HG03280 (cell line): ENCODE measurements at regions not wholly inside any gene's neighbourhood (a gene's known extent, or its start where the extent isn't known, plus 50 kb on each side); places are given as distances from the start of the nearest gene placed in this dataset.

ENCODE experiments used
- ATAC-seq: cut with Tn5 transposase; IDR thresholded peaks from one replicate; pipeline ENCODE4 v1.9.1; 2021; ENCODE audit warnings: mild to moderate bottlenecking, moderate library complexity; ENCODE audit not compliant: unreplicated experiment

DNA sequence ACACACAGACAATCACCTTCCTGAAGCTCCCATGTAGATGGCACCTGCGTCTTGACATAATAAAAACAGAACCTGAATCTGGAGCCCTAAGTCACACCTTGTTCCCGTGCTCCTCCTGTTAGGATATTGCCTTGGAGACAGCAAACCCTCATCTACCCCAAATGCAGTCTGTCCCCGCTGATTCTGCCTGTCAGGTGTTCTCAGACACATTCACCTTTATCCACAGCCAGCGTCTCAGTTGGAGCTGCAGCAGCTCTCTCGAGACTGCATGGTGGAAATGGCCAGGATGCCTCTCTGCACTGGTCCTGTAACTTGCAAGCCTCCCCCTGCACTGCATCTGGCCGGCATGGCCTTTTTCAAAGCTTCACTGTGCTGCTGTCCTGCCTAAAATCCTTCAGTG is 218.0 kb upstream of the ZNF32 start:
- ATAC-seq, result no peak

DNA sequence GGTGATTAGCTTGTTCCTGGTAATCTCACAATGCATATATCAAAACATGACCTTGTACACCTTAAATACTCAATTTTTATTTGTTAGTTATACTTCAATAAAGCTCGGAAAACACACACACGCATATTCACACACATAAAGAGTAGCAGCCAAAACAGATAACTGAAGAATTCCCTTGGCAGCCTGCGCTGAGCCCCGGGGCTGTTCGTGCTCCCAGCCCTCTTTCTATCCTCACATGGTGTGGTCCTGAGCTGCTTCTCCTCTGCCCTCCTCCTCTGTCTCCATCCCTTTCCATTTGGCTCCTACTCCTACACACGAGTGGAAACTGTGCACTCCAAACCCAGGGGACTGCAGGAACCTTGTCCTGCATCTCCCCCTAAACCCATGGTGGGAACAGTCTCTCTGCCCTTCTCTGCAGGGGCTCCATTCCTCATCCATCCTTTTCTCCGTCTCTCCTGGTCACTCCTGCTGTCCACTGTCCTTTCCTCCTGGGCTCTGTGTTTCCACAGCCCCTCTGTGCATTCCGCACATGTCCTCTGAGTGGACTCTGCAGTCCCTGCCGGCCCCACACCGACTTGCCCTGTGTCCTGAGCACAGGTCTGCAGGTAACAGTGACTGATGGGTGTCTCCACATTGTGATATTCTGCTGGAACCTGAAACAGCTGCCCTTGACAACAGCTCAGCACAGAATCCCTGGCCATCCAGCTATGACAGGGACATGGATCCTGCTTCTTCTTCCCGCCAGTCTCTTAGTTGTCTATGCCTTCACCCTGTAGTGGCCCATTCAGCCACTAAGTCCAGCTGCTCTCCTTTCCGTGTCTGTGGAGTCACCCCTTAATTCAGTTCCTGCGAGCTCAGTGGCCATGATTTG is 216.8 kb upstream of the ZNF32 start:
- no peak for ATAC-seq

DNA sequence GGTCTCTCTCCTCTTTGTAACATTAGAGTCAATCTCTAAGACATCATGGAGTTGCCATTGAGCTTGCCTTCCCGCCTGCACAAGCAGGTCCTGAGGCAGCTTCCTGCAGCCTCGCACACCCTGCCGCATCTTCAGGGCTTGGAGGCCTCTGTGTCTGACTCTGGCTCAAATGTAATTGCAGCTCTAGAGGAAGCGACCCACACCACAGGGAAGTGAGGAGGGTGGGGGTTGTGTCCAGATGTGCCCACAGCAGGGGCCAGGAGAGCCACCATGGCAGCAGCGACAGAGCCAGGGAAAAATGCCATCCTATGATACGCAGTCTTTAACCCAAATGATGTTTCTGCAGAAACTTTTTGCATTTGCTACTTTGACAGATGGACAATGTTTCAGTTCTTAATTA is 216.0 kb upstream of the ZNF32 start:
- ATAC-seq, result no peak

DNA sequence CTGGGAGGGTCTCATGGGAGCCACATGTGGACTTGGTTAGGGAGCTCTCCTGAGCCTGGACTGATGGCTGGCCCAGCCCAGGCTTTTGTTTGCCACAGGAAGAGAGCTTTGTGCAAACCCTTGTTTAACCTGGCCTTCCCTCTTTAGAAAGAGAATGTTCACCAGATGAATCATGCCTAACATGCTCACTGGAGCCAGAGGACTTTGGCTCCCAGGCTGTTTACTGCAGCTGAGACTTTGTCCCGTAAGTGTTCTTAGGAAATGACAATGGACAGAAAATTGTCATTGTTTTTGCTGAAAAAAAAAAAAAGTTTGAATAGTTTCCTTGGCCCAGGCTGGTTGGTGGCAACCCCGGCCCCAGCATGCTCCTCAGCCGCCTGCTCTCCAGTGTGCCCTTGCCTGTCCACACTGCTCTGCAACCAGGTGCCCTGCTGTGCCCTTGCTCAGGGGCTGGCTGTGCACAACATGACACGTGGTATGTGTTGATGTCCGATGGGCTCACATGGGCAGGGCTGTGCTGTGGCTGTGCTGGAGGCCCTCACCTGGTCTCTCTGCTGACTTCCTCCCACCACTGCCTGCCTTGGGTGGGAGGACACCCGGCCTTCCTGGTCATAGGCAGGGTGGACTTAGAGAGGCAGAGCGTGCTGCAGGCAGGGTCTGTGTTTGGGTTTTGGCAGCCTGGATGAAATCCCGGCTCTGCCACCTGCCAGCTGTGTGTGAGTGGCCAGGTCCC is 215.3 kb upstream of the ZNF32 start:
- ATAC-seq, result no peak

DNA sequence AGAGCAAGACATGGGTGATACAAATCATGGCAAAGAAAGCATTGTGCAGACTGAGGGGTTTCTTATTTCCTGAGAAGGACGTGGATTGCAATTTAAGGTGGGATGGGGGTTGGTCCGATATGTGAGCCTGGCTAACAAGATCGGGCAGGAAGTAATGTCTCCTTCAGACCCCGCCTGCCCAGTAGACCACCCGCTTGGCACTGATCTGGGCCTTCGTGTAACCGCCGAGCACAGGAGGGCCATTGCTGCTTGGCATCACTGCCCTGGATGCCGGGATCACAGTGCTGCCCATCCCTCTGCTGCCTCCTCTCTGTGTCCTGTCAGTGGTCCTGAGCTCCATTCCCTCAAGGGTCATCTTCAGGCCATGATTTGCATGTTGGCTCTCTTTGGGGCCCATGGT is 214.6 kb upstream of the ZNF32 start:
- ATAC-seq, result no peak

DNA sequence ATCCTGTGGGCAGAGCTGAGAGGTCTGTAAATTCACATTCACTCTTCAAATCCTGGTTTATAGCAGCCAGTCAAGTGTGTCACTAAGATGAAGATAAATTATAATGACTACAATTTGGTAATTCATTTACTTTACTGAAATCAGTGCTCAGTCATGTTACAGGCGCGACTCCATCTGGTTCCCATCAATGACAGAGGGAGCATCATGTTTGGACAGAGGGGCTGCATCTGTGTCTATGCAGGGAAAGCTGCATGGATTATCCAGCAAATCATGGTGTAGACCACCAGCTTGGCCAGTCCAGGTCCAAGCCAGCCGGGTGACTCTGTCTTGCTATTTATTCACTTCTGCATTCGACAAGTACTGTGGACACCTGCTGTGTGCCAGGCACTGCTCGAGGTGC is 214.1 kb upstream of the ZNF32 start:
- ATAC-seq, result no peak

DNA sequence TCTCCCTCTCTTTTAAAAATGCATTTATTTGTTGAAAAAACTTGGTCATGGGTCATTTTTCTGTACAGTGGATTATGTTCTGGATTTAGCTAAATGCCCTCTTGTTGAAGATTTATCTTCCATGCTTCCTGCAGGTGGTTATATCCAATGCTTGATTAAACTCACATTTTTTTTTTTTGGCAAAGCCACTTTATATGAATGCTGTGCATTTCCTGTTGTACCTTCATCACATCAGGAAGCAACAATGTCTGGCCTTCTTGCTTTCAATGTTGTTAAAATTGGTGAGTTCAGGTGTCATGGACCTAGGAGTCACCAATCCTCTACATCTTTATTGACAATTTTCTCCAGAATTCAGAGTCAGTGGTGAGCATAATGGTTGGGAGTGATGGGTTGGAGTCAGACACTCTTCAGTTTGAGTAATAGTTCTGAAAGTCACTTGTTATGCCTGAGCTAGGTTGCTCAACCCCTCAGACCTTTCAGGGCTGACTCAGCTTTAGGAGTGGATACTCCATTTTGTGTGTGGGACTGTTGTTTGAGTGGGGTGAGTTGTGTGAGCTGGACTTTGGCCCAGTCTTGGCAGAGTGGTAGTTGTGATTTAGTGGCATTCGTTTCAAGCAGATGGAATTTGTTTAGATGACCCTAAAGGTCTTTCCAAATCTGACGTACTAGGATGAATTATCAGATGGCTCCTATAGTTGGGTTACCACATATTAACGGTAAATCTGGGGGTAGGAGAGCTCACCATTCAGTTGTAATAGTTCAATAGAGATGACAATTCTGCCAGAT is 213.5 kb upstream of the ZNF32 start:
- ATAC-seq, result no peak

DNA sequence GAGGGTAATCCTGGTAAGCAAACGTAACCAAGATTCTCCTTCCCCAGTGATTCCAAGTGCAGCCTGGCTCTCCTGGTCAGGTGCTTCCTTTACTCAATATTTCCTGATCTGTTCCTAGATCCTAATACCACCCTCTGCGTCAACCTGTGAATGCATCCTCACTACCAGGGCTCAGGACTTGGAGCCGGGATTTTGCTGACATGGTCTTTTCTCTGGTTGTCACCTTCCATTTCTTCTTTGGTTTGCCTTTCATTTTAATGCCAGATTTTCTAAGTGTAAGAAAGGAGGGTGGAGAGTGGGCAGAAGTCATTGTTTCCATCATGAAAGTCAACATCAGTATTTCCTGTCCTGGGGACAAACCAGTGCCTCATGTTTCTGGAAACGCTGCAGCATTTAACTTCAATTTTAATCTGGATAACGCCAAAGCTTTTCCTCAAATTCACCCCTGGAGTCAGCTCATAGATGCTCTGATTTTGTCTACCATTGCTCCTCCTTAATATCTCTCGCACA is 210.4 kb upstream of the ZNF32 start:
- ATAC-seq, result no peak

DNA sequence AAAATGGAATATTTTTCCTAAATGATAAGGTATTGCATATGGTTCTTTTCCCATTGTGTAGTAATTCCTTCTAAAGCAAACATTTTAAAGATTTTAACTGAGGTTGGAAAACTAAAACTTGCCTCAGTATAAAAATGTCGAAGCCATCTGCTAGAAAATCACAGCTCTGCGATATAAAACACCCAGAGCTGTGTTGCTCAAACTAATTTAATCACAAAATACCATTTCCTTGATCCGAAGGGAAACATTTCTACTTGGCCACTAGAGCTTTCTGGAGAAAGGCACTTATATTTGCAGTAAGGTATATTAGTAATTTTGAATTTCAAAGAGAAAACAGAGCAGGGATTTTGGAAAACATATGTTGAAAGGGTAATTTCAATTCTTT is 209.2 kb upstream of the ZNF32 start:
- ATAC-seq, result no peak

DNA sequence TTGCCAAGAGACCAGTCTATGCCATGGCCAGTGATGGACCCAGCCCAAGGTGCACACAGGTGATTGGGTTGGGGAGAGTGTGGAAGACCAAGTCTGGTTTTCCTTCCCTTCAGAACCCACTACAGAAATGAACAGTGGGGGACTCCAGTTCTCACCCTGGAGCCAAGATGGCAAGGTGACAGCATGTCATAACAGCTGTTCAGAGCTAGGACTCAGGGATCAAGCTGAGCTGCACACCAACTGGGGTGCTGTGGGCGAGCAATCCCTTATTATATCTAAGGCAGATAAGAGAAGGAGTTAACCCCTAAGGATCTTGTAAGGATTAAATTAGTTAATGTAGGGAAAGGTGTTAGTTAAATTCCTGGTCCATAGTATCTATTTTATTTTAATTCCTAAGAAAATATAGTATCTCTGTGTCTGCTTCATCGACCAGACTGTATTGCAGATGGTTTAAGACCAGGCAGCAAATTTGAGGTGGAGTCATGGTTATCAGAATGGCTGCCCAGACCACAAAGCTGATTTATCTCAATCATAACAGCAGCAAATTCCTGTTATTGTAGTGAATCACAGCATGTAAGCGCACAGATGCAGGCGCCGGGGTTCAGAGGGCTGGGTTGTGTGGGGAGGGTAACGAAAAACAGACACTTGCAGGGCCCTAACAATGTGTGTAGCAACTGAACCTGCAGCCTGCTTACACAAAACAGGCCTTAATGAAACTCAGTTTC is 208.7 kb upstream of the ZNF32 start:
- no peak for ATAC-seq

DNA sequence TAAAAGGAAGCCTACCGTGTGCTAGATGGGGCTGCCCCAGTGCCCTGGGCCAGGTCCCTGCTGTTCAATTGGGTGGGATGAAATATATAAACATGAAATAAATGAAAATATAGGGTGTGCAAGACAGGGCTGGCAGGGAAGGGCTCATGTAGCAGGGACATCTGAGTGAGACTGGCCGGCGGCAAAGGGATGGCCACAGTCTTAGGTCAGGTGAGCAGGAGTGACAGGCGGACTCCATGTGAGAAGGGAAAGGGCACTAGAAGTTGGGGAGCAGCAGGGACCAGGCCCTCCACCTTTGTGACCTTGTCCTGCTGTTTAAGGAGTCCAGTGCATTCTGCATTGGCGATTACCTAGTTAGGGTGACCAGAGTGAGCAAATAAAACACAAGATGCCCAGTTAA is 207.6 kb upstream of the ZNF32 start:
- ATAC-seq, result no peak

DNA sequence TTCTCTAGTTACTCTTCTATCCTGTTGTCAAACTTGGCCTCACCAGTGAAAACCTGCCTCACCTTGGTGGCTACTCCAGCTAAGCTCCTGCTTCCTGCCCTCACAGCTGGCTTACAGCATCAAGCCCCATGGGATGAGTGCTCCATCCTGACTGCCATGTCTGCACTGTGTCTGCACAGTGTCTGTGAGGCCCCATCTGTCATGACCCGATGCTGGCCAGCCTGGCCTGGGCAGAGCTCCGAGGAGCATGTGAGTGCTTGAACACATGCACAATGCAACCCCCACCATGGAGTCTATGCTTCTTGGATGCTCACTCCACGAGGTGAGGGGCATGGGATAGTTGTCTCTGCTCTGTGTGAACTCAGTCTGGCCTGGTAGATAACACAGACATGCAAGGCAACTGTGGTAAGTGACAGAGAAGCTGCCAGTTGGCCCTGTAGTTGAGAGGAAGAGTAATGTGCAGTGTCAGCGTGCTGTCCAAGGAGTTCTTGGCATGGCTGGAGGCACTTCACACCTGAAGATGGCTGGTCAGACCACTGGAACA is 207.1 kb upstream of the ZNF32 start:
- ATAC-seq, result no peak

DNA sequence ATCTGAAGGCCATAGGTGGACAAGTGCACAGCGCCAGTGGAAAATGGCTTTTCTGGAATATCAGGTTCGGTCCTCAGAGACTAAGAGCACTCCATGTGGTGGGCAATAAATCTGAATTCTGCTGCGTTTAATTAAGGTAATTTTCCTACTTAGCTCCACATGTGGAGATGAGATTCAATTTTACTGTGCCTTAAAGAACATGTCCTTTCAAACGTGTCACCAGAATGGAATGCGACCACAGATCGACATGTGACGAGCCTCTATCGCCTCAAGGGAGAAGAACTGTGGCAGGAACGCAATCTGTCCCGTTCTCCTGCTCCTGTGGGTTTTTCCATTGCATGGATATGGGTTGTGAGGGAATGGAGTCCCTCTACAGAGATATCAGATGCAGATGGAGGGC is 205.3 kb upstream of the ZNF32 start:
- ATAC-seq, result no peak

DNA sequence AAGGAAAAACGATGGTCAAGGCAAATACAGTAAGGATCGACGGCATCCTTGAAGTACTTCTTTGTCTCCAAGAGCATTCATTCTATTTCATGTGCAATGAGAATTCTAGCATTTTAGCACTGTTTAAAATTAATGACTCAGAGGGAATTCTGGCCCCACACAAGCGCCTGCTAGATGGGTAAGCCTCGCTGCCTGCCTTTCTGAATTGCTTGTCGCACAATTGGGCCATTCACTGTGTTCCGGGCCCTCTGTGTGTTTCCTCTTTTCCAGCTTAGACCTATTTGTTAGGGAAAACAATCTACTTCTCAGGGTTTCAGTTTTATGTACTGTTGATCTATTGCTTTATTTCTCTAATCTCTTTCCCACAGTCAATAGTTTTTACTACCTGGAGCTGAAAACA is 204.7 kb upstream of the ZNF32 start:
- ATAC-seq, result no peak

DNA sequence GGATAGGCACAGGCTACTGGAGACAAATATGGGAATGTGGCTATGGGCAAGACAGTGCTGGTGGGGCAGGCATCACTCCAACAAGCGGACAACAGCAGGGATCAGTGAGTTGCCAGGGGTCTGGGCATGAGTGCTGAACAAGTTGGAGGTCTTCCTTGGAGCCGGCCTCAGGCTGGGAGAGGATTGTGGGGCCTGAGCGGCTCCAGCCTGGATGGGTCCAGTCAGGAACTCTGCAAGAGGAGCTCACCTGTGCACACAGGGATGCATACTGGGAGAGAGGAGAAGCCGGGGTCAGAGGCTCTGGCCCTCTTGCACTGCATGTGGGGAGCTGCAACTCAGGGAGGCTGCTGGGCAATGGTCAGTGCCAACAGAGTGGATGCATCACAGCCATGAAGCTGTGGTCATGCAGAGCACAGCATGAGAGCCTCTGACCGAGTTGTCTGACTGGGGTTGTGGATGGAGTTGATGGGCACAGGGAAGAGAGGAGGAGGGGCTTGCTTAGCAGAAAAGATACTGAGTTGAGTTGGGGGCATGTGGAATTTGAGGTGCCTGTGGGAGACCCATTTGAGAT is 204.0 kb upstream of the ZNF32 start:
- no peak for ATAC-seq

DNA sequence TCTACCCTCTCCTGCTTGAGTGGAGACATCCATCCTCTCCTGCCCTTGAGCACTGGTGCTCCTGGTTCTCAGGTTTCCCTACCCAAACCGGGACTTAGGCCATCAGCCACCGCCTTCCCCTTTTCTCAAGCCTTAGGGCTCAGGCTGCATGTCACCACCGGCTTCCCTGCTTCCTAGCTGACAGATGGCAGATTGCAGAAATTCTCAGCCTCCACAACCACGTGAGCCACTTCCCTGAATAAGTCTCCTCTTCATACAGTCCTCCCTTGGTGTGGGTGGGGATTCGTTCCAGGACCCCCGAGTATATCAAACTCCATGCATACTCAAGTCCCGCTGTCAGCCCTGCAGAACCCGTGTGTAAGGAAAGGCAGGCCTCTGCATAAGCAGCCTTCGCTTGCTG is 203.5 kb upstream of the ZNF32 start:
- no peak for ATAC-seq

DNA sequence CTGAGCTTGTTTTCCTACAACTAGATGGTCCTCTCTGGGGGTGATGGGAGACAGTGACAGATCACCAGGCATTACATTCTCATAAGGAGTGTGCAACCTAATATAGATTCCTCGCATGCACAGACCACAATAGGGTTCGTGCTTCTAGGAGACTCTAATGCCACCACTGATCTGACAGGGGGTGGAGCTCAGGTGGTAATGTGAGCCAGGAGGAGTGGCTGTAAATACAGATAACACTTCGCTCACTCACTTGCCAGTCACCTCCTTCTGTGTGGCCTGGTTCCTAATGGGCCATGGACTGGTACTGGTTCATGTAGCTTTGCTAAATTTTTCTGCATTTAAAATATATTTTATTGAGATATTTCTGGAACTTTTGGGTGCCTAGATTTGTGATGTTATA is 202.3 kb upstream of the ZNF32 start:
- no peak for ATAC-seq

DNA sequence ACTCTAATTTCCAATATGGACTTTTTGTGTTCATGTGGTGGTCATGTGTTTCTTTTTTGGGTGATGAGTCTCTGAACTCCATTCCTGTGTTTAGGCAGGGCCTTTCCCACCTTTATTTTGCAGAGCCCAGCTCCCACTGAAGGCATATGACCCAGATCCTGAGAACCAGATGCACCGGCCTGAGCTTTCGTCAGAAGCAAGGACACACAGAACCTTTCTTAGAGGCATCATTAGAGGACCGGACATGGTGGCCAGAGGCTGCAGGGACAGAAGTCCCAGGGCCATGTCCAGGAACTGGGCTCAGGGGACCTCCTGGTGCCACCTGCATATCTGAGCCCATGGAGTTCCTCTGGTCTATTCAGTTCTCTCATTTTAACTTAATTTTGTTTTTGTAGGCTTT is 200.9 kb upstream of the ZNF32 start:
- ATAC-seq, result no peak

DNA sequence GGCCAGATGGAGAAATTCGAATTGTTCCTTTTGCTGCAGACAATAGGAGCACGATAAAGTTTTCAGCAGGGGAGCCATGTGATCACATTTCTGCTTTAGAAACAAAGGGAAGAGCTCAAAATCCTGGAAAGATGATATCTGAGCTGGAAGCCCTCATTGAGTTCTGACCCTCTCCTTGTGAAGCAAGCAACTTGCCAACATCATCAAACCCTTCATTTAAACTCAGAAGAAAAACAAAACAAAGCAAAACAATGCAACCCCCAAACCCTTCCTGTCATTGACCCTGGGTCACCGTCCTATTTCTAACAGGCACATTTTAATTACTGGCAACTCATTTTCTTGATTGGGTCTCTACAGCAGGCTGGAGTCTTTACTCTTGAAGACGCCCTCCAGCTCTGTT is 198.3 kb upstream of the ZNF32 start:
- ATAC-seq, result no peak

DNA sequence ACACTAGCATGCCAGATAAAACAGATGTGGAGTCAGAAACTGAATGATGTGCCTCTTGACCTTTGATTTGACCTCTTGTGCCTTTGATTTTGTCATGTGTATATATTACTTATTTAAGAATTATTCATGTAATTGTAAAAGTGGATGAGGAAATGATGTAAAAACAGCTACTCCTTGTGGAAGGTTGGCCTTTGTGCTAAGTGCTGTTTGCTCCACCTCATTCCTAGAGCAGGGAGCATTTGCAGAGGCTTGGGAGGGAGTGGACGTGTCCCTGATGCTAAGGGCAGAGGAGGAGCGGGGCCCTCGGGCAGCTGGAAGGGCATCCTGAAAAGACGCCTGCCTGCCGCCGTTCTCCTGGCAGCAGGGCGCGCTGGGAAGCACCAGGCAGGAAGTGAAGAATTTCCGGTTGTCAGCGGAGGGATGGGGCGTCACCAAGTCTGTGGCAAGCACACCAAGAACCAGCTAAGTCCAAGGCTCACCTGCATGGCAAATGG is 197.6 kb upstream of the ZNF32 start:
- no peak for ATAC-seq
